ENCODE measurements at regions not wholly inside any gene's neighbourhood (a gene's known extent, or its start where the extent isn't known, plus 50 kb on each side); places are given as distances from the start of the nearest gene placed in this dataset.

GRCh38 chr18:54004828-54005227, 219.6 kb downstream of the MBD2 start:
- H3K4me3 ChIP-seq (ENCODE audit: low read depth, low read length), result no peak overlapping the region
- DNase-seq (ENCODE audit: low read depth), result no peak
- CTCF ChIA-PET, result interaction anchor here (0.7 kb wide), 1 partner anchor 48 kb away, joined by 4 read pairs; no protein-coding TSS in a partner anchor

GRCh38 chr18:54003195-54003594, 221.3 kb downstream of the MBD2 start:
- Histone ChIP-seq H3K36me3 (ENCODE audit: control insufficient read depth, insufficient read depth, low read length) (no peaks in the 10 kb centered on the region), H3K4me3 (ENCODE audit: low read depth, low read length) (no peak overlapping the region), H3K27me3 (ENCODE audit: control insufficient read depth, insufficient read depth, low read length) (no peaks in the 10 kb centered on the region)
- ChIA-PET POLR2A (no interaction called here), CTCF (no interaction called here)
- TF ChIP-seq CTCF (IDR thresholded peaks at IDR 0.05; ENCODE audit: insufficient read depth, low read depth, low read length), result no peak
- DNase-seq (ENCODE audit: low read depth), result no peak

More at GRCh38 chr18:54004828-54005227, 219.6 kb downstream of the MBD2 start:
- Histone ChIP-seq H3K27me3 (ENCODE audit: control insufficient read depth, insufficient read depth, low read length) (no peaks in the 10 kb centered on the region), H3K36me3 (ENCODE audit: control insufficient read depth, insufficient read depth, low read length) (no peaks in the 10 kb centered on the region)
- TF ChIP-seq CTCF (IDR thresholded peaks at IDR 0.05; ENCODE audit: insufficient read depth, low read depth, low read length), result no peak
- POLR2A ChIA-PET, result no interaction called here

- no peaks in the 10 kb centered on the region for H3K36me3 ChIP-seq (ENCODE audit: control insufficient read depth, insufficient read depth, low read length)
- POLR2A ChIA-PET, result no interaction called here
- H3K27me3 ChIP-seq (ENCODE audit: control insufficient read depth, insufficient read depth, low read length), result no peaks in the 10 kb centered on the region
- CTCF ChIA-PET, result no interaction called here
- no peak for TF ChIP-seq CTCF (IDR thresholded peaks at IDR 0.05; ENCODE audit: insufficient read depth, low read depth, low read length)
- DNase-seq (ENCODE audit: low read depth), result no peak
- H3K4me3 ChIP-seq (ENCODE audit: low read depth, low read length), result no peak overlapping the region
Observed at GRCh38 chr18:53997064-53997463, 227.4 kb downstream of the MBD2 start.

- no peak for DNase-seq (ENCODE audit: low read depth)
- no peaks in the 10 kb centered on the region for H3K27me3 ChIP-seq (ENCODE audit: control insufficient read depth, insufficient read depth, low read length)
- no peak for TF ChIP-seq CTCF (IDR thresholded peaks at IDR 0.05; ENCODE audit: insufficient read depth, low read depth, low read length)
- no peaks in the 10 kb centered on the region for H3K36me3 ChIP-seq (ENCODE audit: control insufficient read depth, insufficient read depth, low read length)
- no peak overlapping the region for H3K4me3 ChIP-seq (ENCODE audit: low read depth, low read length)
- CTCF ChIA-PET, result no interaction called here
- POLR2A ChIA-PET, result no interaction called here
Observed at GRCh38 chr18:53994016-53994415, 230.5 kb downstream of the MBD2 start.

- no peak for DNase-seq (ENCODE audit: low read depth)
- CTCF ChIA-PET, result no interaction called here
- TF ChIP-seq CTCF (IDR thresholded peaks at IDR 0.05; ENCODE audit: insufficient read depth, low read depth, low read length), result no peak
Observed at GRCh38 chr18:53991805-53992204, 232.7 kb downstream of the MBD2 start.

More at GRCh38 chr18:53991805-53992204, 232.7 kb downstream of the MBD2 start:
- no peak overlapping the region for H3K4me3 ChIP-seq (ENCODE audit: low read depth, low read length)
- no peaks in the 10 kb centered on the region for H3K27me3 ChIP-seq (ENCODE audit: control insufficient read depth, insufficient read depth, low read length)
- POLR2A ChIA-PET, result no interaction called here
- H3K36me3 ChIP-seq (ENCODE audit: control insufficient read depth, insufficient read depth, low read length), result no peaks in the 10 kb centered on the region

All from BJ (cell line).